B cell (primary cell): ENCODE measurements at regions not wholly inside any gene's neighbourhood (a gene's known extent, or its start where the extent isn't known, plus 50 kb on each side); places are given as distances from the start of the nearest gene placed in this dataset.

Experiments used
- ATAC-seq: fragments of 200-7000 bp; cut with Tn5 transposase; one replicate; pipeline ENCODE4 v1.10.0; 2021; ENCODE audit warnings: low read depth, mild to moderate bottlenecking, moderate number of reproducible peaks, moderate library complexity
- CTCF ChIA-PET: fragments of 350-600 bp; sonication (Branson Sonifier 250); formaldehyde crosslinking; loops from one replicate; lab custom pipeline; 2021; ENCODE audit warnings: antibody characterized with exemption, inconsistent platforms; lab: Charles Lee
- POLR2A ChIA-PET: fragments of 350-600 bp; sonication (Branson Sonifier 250); formaldehyde crosslinking; loops from one replicate; lab custom pipeline; 2021; ENCODE audit warnings: antibody characterized with exemption; lab: Charles Lee
- DNase-seq: peaks from one replicate; pipeline ENCODE4 v3.0.0; 2013
- H2AFZ ChIP-seq: 2 replicates; pipeline ENCODE4 v1.6.1; 2012; ENCODE audit warnings: mild to moderate bottlenecking, low read depth, low read length; ENCODE audit not compliant: insufficient read depth, poor library complexity, severe bottlenecking
- H3K27ac ChIP-seq, 2 donors: 1 replicate in 1 of 2; 2 replicates in 1 of 2; pipeline ENCODE4 v1.5.1; 2012 to 2013; ENCODE audit warnings: low read length in 2 of 2, mild to moderate bottlenecking in 2 of 2, moderate library complexity in 1 of 2
- H3K27me3 ChIP-seq, 4 experiments: fragments of 200-600 bp in 1 of 4; sonication (generic) in 1 of 4; replicated peaks in 1 of 4; 1 replicate in 2 of 4; 2 replicates in 2 of 4; pipeline versions ENCODE4 v1.6.1 to v1.7.0; 2013 to 2016; ENCODE audit warnings: low read length in 3 of 4, mild to moderate bottlenecking in 2 of 4, mixed read lengths in 1 of 4, moderate library complexity in 1 of 4; ENCODE audit not compliant: insufficient read depth in 4 of 4, control insufficient read depth in 3 of 4; ENCODE audit errors: control extremely low read depth in 1 of 4
- H3K36me3 ChIP-seq, 2 experiments: replicated peaks in 1 of 2; 1 replicate in 1 of 2; 2 replicates in 1 of 2; pipeline versions ENCODE4 v1.6.1 to v1.7.1; 2013; ENCODE audit warnings: low read length in 1 of 2; ENCODE audit not compliant: insufficient read depth in 2 of 2, control insufficient read depth in 1 of 2; ENCODE audit errors: control extremely low read depth in 1 of 2, extremely low read depth in 1 of 2
- H3K4me1 ChIP-seq, 2 donors: fragments of 200-600 bp in 1 of 2; sonication (generic) in 1 of 2; 1 replicate in 1 of 2; 2 replicates in 1 of 2; pipeline versions ENCODE4 v1.5.1 to v1.6.1; 2013 to 2017; ENCODE audit warnings: low read length in 2 of 2; ENCODE audit not compliant: control insufficient read depth in 2 of 2, insufficient read depth in 2 of 2
- H3K4me2 ChIP-seq: replicated peaks from 2 replicates; pipeline ENCODE3; 2012; ENCODE audit warnings: mild to moderate bottlenecking, low read depth, low read length; ENCODE audit not compliant: poor library complexity, severe bottlenecking
- H3K4me3 ChIP-seq, 5 experiments: fragments of 200-600 bp in 1 of 5; sonication (generic) in 1 of 5; 1 replicate in 3 of 5; 2 replicates in 2 of 5; pipeline versions ENCODE4 v1.5.1 to v1.7.0; 2011 to 2016; ENCODE audit warnings: low read length in 4 of 5, mild to moderate bottlenecking in 4 of 5, low read depth in 2 of 5, control low read depth in 1 of 5, moderate library complexity in 1 of 5; ENCODE audit not compliant: insufficient read depth in 1 of 5; ENCODE audit errors: control extremely low read depth in 1 of 5, extremely low read depth in 1 of 5
- H3K79me2 ChIP-seq: fragments of 200-600 bp; sonication (generic); one replicate; pipeline ENCODE4 v1.6.0; 2016; ENCODE audit warnings: low read length; ENCODE audit not compliant: control insufficient read depth, insufficient read depth
- H3K9ac ChIP-seq: fragments of 200-600 bp; sonication (generic); 2 replicates; pipeline ENCODE4 v1.6.1; 2017; ENCODE audit warnings: mild to moderate bottlenecking, low read length, moderate library complexity
- H3K9me3 ChIP-seq, 3 donors: one replicate each; pipeline versions ENCODE4 v1.6.1 to v1.7.1; 2013; ENCODE audit warnings: low read length in 2 of 3; ENCODE audit not compliant: control insufficient read depth in 2 of 3, insufficient read depth in 1 of 3; ENCODE audit errors: control extremely low read depth in 1 of 3
- H4K20me1 ChIP-seq: 2 replicates; pipeline ENCODE4 v1.6.0; 2012; ENCODE audit warnings: mild to moderate bottlenecking, low read length; ENCODE audit not compliant: insufficient read depth, control insufficient read depth, poor library complexity, severe bottlenecking
- H3K27ac Mint-ChIP-seq: one replicate; pipeline ENCODE4 v1.8.0; 2021; ENCODE audit warnings: mixed read lengths
- H3K27me3 Mint-ChIP-seq: one replicate; pipeline ENCODE4 v1.8.0; 2021; ENCODE audit warnings: mixed read lengths
- H3K4me1 Mint-ChIP-seq: one replicate; pipeline ENCODE4 v1.8.0; 2021; ENCODE audit warnings: mixed read lengths
- H3K4me3 Mint-ChIP-seq: one replicate; pipeline ENCODE4 v1.8.0; 2021; ENCODE audit warnings: mixed read lengths
- H3K9me3 Mint-ChIP-seq: one replicate; pipeline ENCODE4 v1.8.0; 2022; ENCODE audit warnings: mixed read lengths; ENCODE audit not compliant: insufficient read depth
- CTCF ChIP-seq: fragments of 200-600 bp; IDR thresholded peaks from one replicate; pipeline ENCODE4 v1.8.0; 2022; ENCODE audit warnings: antibody characterized with exemption, mild to moderate bottlenecking
- EZH2 ChIP-seq: IDR thresholded peaks from 2 replicates; pipeline ENCODE4 v1.6.1; 2012; ENCODE audit warnings: borderline replicate concordance, low read depth, mild to moderate bottlenecking, moderate library complexity, low read length; ENCODE audit not compliant: insufficient read depth, poor library complexity, severe bottlenecking
- WGBS: methylation state at CpG from one replicate; pipeline ENCODE4 v1.1.5; 2013; ENCODE audit warnings: missing lambda C conversion rate; ENCODE audit not compliant: insufficient coverage; 5-methylcytosine and 5-hydroxymethylcytosine counted together
- intact Hi-C: fragments of 100-400 bp; cut with micrococcal nuclease; formaldehyde crosslinking; loops from one replicate; pipeline ENCODE4 v1.10.0; 2022

- DNase-seq: no peak
- CTCF ChIA-PET: no interaction called here
- Histone ChIP-seq H4K20me1 (no peaks in the 10 kb centered on the region), H3K36me3 (no peaks in the 10 kb centered on the region), H3K9me3 (no peaks in the 10 kb centered on the region), H3K4me1 (no peaks in the 10 kb centered on the region), H3K79me2 (no peaks in the 10 kb centered on the region), H3K27ac (no peak overlapping the region), H2AFZ (no peak overlapping the region), H3K4me3 (no peak overlapping the region), H3K27me3 (no peaks in the 10 kb centered on the region), H3K4me2 (no peak overlapping the region), H3K9ac (no peak overlapping the region)
- Mint-ChIP-seq H3K27me3 (no peaks in the 10 kb centered on the region), H3K9me3 (no peaks in the 10 kb centered on the region), H3K27ac (no peak overlapping the region), H3K4me1 (no peaks in the 10 kb centered on the region), H3K4me3 (no peak overlapping the region)
- intact Hi-C loops: no loop called here
- no peak for ATAC-seq
- TF ChIP-seq CTCF (no peak), EZH2 (no peak)
- POLR2A ChIA-PET: no interaction called here
- 89% methylated on average over 4 of the region's 4 CpGs for WGBS
Observed at GRCh38 chr2:150138587-150138986, 348.9 kb downstream of the RND3 start.

GRCh38 chr2:150137338-150138069, 350.0 kb downstream of the RND3 start:
- H3K27me3 ChIP-seq: no peaks in the 10 kb centered on the region
- Mint-ChIP-seq H3K27ac (no peak overlapping the region), H3K9me3 (no peaks in the 10 kb centered on the region), H3K27me3 (no peaks in the 10 kb centered on the region), H3K4me3 (no peak overlapping the region), H3K4me1 (no peaks in the 10 kb centered on the region)
- H3K79me2 ChIP-seq: no peaks in the 10 kb centered on the region
- no peaks in the 10 kb centered on the region for H3K9me3 ChIP-seq
- no peaks in the 10 kb centered on the region for H3K4me1 ChIP-seq
- H3K9ac ChIP-seq: no peak overlapping the region
- ATAC-seq (no peak), DNase-seq (no peak)
- intact Hi-C loops: no loop called here
- WGBS: 88% methylated on average over 3 of the region's 5 CpGs
- CTCF ChIA-PET: no interaction called here
- no peak overlapping the region for H2AFZ ChIP-seq
- no peak overlapping the region for H3K27ac ChIP-seq
- H3K4me2 ChIP-seq: no peak overlapping the region
- H3K36me3 ChIP-seq: no peaks in the 10 kb centered on the region
- H4K20me1 ChIP-seq: no peaks in the 10 kb centered on the region
- no peak overlapping the region for H3K4me3 ChIP-seq
- TF ChIP-seq CTCF (no peak), EZH2 (no peak)
- POLR2A ChIA-PET: no interaction called here
